Tibial nerve (tissue), 4 donors: ENCODE measurements at regions not wholly inside any gene's neighbourhood (a gene's known extent, or its start where the extent isn't known, plus 50 kb on each side); places are given as distances from the start of the nearest gene placed in this dataset.

Experiments
- DNase-seq, 2 donors: peaks; one replicate each; pipeline ENCODE4 v3.0.0-alpha.2; 2019; ENCODE audit warnings: low spot score in 2 of 2
- H3K27ac ChIP-seq, 4 donors: fragments of 200-600 bp; sonication (generic) in 3 of 4; one replicate each; pipeline ENCODE4 v1.5.1; 2017 to 2019; ENCODE audit warnings: mild to moderate bottlenecking in 1 of 4
- H3K27me3 ChIP-seq, 2 donors: fragments of 200-600 bp; sonication (generic) in 1 of 2; one replicate each; pipeline versions ENCODE4 v1.5.1 to v1.6.0; 2017 to 2019
- H3K36me3 ChIP-seq, 3 donors: fragments of 200-600 bp; sonication (generic); one replicate each; pipeline ENCODE4 v1.5.1; 2018 to 2019
- H3K4me1 ChIP-seq, 4 donors: fragments of 200-600 bp; sonication (generic) in 3 of 4; one replicate each; pipeline ENCODE4 v1.5.1; 2017 to 2019
- H3K4me3 ChIP-seq, 4 donors: fragments of 200-600 bp; sonication (generic) in 3 of 4; one replicate each; pipeline ENCODE4 v1.5.1; 2017 to 2019; ENCODE audit warnings: mild to moderate bottlenecking in 1 of 4, moderate library complexity in 1 of 4
- H3K9me3 ChIP-seq, 4 donors: fragments of 200-600 bp; sonication (generic) in 3 of 4; one replicate each; pipeline ENCODE4 v1.5.1; 2017 to 2019
- EP300 ChIP-seq, 2 donors: sonication (generic); formaldehyde crosslinking; IDR thresholded peaks; one replicate each; pipeline ENCODE4 v1.6.1; 2017; ENCODE audit warnings: antibody characterized with exemption in 2 of 2, mild to moderate bottlenecking in 1 of 2
- POLR2A ChIP-seq, 2 donors: fragments of 450-650 bp; IDR thresholded peaks; one replicate each; pipeline ENCODE4 v1.6.1; 2017; ENCODE audit warnings: antibody characterized with exemption in 2 of 2, mild to moderate bottlenecking in 2 of 2, moderate library complexity in 2 of 2
- WGBS, 2 donors: methylation state at CpG; one replicate each; pipeline ENCODE4 v1.1.5; 2018; 5-methylcytosine and 5-hydroxymethylcytosine counted together
- TF ChIP-seq, protein P1 (sequence below), 5 experiments: fragments of 200-600 bp in 3 of 5; fragments of 450-650 bp in 2 of 5; sonication (generic) in 3 of 5; IDR thresholded peaks; one replicate each; pipeline ENCODE4 v1.5.1; 2016 to 2019; ENCODE audit warnings: antibody characterized with exemption in 5 of 5, mild to moderate bottlenecking in 3 of 5, moderate library complexity in 2 of 5

DNA sequence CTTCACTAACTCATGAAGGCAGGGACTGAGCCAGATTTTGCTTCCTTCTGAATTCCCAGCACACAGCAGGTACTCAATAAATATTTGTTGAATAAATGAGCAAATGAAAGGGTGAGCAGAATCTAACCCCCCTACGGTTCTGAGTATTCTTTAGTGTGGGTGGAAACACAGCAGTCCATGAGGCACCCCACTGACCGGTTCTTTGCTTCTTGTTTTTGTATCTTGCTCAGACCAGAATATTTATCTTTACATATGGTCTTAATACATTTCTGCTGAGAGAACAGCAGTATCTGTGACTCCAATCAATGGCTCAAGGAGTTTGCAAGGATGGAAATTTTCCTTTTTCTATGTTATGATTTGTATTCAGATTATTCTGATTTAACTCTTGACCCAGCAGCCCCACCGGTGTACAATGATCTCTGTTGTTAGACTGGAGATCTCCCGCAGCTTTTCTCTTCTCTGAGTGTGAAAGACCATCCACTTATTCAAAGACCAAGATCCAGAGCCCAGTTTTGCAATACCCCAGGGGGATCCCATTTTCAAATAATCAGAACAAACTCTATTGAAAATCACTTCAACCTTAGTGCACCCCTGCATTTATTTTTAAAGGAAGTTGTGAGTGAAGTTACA, 506.5 kb upstream of the TNP1 start:
- Histone ChIP-seq H3K27me3 (no peaks in the 10 kb centered on the region), H3K9me3 (no peaks in the 10 kb centered on the region), H3K4me3 (no peak overlapping the region), H3K36me3 (no peaks in the 10 kb centered on the region), H3K27ac (no peak overlapping the region), H3K4me1 (peaks cover 0 to 18% (median 3%) of the 10 kb centered on the region in 4 donors)
- TF ChIP-seq, protein P1, sequence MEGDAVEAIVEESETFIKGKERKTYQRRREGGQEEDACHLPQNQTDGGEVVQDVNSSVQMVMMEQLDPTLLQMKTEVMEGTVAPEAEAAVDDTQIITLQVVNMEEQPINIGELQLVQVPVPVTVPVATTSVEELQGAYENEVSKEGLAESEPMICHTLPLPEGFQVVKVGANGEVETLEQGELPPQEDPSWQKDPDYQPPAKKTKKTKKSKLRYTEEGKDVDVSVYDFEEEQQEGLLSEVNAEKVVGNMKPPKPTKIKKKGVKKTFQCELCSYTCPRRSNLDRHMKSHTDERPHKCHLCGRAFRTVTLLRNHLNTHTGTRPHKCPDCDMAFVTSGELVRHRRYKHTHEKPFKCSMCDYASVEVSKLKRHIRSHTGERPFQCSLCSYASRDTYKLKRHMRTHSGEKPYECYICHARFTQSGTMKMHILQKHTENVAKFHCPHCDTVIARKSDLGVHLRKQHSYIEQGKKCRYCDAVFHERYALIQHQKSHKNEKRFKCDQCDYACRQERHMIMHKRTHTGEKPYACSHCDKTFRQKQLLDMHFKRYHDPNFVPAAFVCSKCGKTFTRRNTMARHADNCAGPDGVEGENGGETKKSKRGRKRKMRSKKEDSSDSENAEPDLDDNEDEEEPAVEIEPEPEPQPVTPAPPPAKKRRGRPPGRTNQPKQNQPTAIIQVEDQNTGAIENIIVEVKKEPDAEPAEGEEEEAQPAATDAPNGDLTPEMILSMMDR (IDR thresholded peaks at IDR 0.05): no peak
- TF ChIP-seq EP300 (IDR thresholded peaks at IDR 0.05) (no peak), POLR2A (IDR thresholded peaks at IDR 0.05) (no peak)
- WGBS, 2 donors: 43 to 49% methylated on average over 4 of the region's 4 CpGs
- DNase-seq: no peak

DNA sequence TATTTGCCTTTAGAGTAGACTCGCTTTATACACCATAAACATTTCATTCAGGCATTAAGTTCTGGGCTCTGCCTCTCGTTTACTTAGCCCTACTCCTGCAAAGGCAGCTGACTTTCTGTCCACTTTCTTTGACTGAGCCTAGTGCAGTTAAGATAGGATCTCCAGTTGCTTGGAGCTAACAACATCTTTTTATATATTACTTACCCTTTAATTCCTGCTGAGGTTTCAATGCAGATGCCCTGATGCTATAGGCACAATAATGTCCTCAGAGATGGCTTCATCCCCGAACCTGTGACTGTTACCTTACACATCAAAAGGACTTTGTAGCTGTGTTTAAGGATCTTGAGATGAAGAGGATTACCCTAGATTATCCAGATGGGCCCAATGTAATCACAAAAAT, 505.8 kb upstream of the TNP1 start:
- Histone ChIP-seq H3K4me3 (no peak overlapping the region), H3K9me3 (no peaks in the 10 kb centered on the region), H3K4me1 (peaks cover 0 to 25% (median 7%) of the 10 kb centered on the region in 4 donors), H3K27me3 (no peaks in the 10 kb centered on the region), H3K27ac (no peak overlapping the region), H3K36me3 (no peaks in the 10 kb centered on the region)
- no peak for TF ChIP-seq POLR2A (IDR thresholded peaks at IDR 0.05)
- no peak for TF ChIP-seq EP300 (IDR thresholded peaks at IDR 0.05)
- TF ChIP-seq, protein P1 (IDR thresholded peaks at IDR 0.05): no peak
- WGBS, 2 donors: 94% methylated on average over 3 of the region's 3 CpGs
- no peak for DNase-seq

DNA sequence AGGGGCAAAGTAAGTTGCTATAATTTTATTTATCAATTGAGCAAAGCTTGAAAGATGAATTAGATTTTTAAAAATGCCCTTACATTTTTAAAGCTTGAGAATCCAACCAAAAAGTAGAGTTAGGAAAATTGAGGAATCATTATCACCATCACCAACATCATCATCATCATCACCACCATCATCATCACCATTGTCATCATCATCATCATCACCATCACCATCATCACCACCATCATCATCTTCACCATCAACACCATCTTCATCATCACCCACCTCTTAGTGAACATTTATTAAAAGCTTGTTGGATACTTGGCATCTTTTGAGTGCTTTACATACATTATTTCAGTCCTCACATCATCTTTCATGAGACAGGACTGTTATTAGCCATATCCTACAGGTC, 504.4 kb upstream of the TNP1 start:
- no peak overlapping the region for H3K27ac ChIP-seq

DNA sequence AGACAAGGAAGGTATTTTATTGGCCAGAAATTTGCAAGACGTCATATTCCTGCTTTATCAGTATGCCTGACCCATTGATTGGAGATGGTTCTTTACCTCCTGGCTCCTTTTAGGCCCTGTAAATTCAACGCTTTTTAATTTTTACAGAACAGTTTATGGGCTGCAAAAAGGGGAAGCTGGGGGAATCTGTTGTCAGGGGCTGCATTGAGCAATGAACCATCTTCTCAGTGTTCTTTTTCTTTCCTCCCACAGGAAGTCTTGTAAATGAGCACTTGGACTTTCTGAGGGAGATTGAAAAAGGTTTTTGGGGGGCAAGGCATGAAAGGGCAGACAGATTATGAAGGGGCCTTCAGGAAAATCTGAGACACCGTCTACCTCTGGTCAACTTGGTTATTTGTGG, 503.6 kb upstream of the TNP1 start:
- no peak for DNase-seq
- no peak overlapping the region for H3K4me3 ChIP-seq
- no peak overlapping the region for H3K27ac ChIP-seq
- no peaks in the 10 kb centered on the region for H3K9me3 ChIP-seq
- H3K27me3 ChIP-seq: no peaks in the 10 kb centered on the region
- WGBS, 2 donors: 71 to 76% methylated on average over 3 of the region's 3 CpGs
- H3K36me3 ChIP-seq: no peaks in the 10 kb centered on the region
- TF ChIP-seq EP300 (IDR thresholded peaks at IDR 0.05) (no peak), POLR2A (IDR thresholded peaks at IDR 0.05) (no peak)
- TF ChIP-seq, protein P1 (IDR thresholded peaks at IDR 0.05): no peak
- H3K4me1 ChIP-seq: peaks cover 0 to 37% (median 10%) of the 10 kb centered on the region in 4 donors

More for the DNA sequence above, 504.4 kb upstream of the TNP1 start:
- no peak for DNase-seq
- peaks cover 0 to 37% (median 10%) of the 10 kb centered on the region in 4 donors for H3K4me1 ChIP-seq
- no peaks in the 10 kb centered on the region for H3K27me3 ChIP-seq
- no peak overlapping the region for H3K4me3 ChIP-seq
- TF ChIP-seq, protein P1 (IDR thresholded peaks at IDR 0.05): no peak
- TF ChIP-seq POLR2A (IDR thresholded peaks at IDR 0.05) (no peak), EP300 (IDR thresholded peaks at IDR 0.05) (no peak)
- H3K36me3 ChIP-seq: no peaks in the 10 kb centered on the region
- H3K9me3 ChIP-seq: no peaks in the 10 kb centered on the region

DNA sequence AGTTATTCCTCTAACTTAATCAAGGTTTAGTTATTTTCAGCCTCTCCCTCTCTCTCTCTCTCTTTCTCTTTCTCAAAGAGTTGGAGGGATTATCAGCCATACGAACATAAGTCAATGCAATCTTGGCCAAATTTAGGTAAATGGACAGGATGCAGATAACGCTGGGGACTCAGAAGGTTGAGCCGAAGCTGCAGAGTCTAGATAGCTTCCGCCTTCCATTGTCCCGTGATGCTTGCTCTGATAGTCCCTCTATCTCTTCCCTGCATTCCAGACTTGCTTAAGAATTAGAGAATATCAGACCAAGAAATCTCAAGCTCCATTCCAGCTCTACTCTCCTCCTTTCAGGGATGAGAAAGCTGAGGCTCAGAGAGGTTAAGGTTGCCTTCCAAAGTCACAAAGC, 502.8 kb upstream of the TNP1 start:
- Histone ChIP-seq H3K4me3 (no peak overlapping the region), H3K4me1 (peaks cover 0 to 42% (median 10%) of the 10 kb centered on the region in 4 donors), H3K27ac (peak overlapping the region in 1 of 4 donors; percentile 69), H3K9me3 (no peaks in the 10 kb centered on the region), H3K36me3 (no peaks in the 10 kb centered on the region), H3K27me3 (no peaks in the 10 kb centered on the region)
- no peak for TF ChIP-seq EP300 (IDR thresholded peaks at IDR 0.05)
- TF ChIP-seq POLR2A (IDR thresholded peaks at IDR 0.05): no peak
- TF ChIP-seq, protein P1 (IDR thresholded peaks at IDR 0.05): no peak
- no peak for DNase-seq
- 93 to 97% methylated on average over 5 of the region's 5 CpGs for WGBS, 2 donors
